Femur (tissue), 1 donor: ENCODE measurements at regions not wholly inside any gene's neighbourhood (a gene's known extent, or its start where the extent isn't known, plus 50 kb on each side); places are given as distances from the start of the nearest gene placed in this dataset.
A peak's percentile ranks its signal among the peaks of the same experiment; 100 is the strongest.
"Not testable (repeated sequence)": the region's sequence is repeated elsewhere in the genome, so short reads cannot be mapped to it uniquely, and the experiment has no call there.

Experiments used
- DNase-seq: peaks from one replicate; pipeline ENCODE4 v3.0.0-alpha.2; 2017

- DNase-seq, result not testable (repeated sequence)
Observed at GRCh38 chr9:41367301-41367700, 178.2 kb upstream of the ZNG1F start.

GRCh38 chr9:41361790-41362189, 172.7 kb upstream of the ZNG1F start:
- DNase-seq, result not testable (repeated sequence)

- peak; percentile 48 for DNase-seq
Observed at GRCh38 chr9:41359116-41359515, 170.0 kb upstream of the ZNG1F start.

- DNase-seq, result peak; percentile 89
Observed at GRCh38 chr9:41358682-41359081, 169.6 kb upstream of the ZNG1F start.

- peak; percentile 7 for DNase-seq
Observed at GRCh38 chr9:41357918-41358404, 168.8 kb upstream of the ZNG1F start.

- DNase-seq, result peak; percentile 5
Observed at GRCh38 chr9:41357350-41357748, 168.2 kb upstream of the ZNG1F start.

GRCh38 chr9:41356588-41357349, 167.7 kb upstream of the ZNG1F start:
- peak; percentile 60 for DNase-seq

GRCh38 chr9:41355712-41356450, 166.8 kb upstream of the ZNG1F start:
- not testable (repeated sequence) for DNase-seq

- DNase-seq, result not testable (repeated sequence)
Observed at GRCh38 chr9:41354978-41355377, 165.9 kb upstream of the ZNG1F start.

GRCh38 chr9:41354060-41354934, 165.2 kb upstream of the ZNG1F start:
- DNase-seq, result peak; percentile 3

GRCh38 chr9:41353026-41353425, 163.9 kb upstream of the ZNG1F start:
- DNase-seq, result not testable (repeated sequence)

- not testable (repeated sequence) for DNase-seq
Observed at GRCh38 chr9:41352390-41352789, 163.3 kb upstream of the ZNG1F start.

GRCh38 chr9:41347893-41348292, 158.8 kb upstream of the ZNG1F start:
- DNase-seq, result not testable (repeated sequence)

GRCh38 chr9:41332562-41332961, 143.4 kb upstream of the ZNG1F start:
- not testable (repeated sequence) for DNase-seq

- DNase-seq, result not testable (repeated sequence)
Observed at GRCh38 chr9:41321277-41321676, 132.2 kb upstream of the ZNG1F start.

- not testable (repeated sequence) for DNase-seq
Observed at GRCh38 chr9:41308953-41309352, 119.8 kb upstream of the ZNG1F start.

GRCh38 chr9:41285744-41286143, 96.6 kb upstream of the ZNG1F start:
- DNase-seq, result not testable (repeated sequence)

GRCh38 chr9:41280299-41281238, 91.5 kb upstream of the ZNG1F start:
- not testable (repeated sequence) for DNase-seq

GRCh38 chr9:41279437-41279836, 90.3 kb upstream of the ZNG1F start:
- not testable (repeated sequence) for DNase-seq

- DNase-seq, result not testable (repeated sequence)
Observed at GRCh38 chr9:41279033-41279432, 89.9 kb upstream of the ZNG1F start.

GRCh38 chr9:41273549-41274267, 84.6 kb upstream of the ZNG1F start:
- DNase-seq, result peak; percentile 77
